HFF-Myc (cell line): ENCODE measurements at regions not wholly inside any gene's neighbourhood (a gene's known extent, or its start where the extent isn't known, plus 50 kb on each side); places are given as distances from the start of the nearest gene placed in this dataset.
A peak's percentile ranks its signal among the peaks of the same experiment; 100 is the strongest.

Experiments used
- DNase-seq: peaks from one replicate; pipeline ENCODE4 v3.0.0-alpha.2; 2011; ENCODE audit warnings: low read depth; ENCODE audit errors: extremely low read depth
- H3K4me3 ChIP-seq: replicated peaks from 2 replicates; pipeline ENCODE4 v1.5.1; 2011; ENCODE audit warnings: low read depth, mild to moderate bottlenecking, control low read depth, low read length
- TF ChIP-seq, protein P1 (sequence below): IDR thresholded peaks from 2 replicates; pipeline ENCODE4 v1.5.1; 2012; ENCODE audit warnings: mild to moderate bottlenecking, low read depth, low read length, control low read depth; ENCODE audit errors: missing control alignments

DNA sequence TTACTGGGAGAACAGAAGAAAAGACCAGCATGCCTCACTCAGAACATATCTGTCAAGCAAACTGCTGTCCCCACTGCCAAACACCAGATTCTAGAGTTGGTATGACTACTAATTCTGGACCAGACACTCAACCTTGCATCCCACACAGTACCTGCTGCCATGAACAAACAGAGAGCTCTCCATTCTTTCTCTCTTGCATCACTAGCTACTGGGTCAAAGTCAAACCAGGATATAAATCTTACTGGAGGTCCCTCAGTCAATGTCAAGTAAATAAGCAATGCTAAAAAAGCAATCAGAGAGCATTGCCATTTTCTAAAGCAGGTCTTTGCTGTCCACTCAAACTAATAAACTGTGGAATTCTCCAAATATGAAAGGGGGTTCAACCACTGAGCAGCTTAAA, 452.4 kb upstream of the SEL1L start:
- TF ChIP-seq, protein P1, sequence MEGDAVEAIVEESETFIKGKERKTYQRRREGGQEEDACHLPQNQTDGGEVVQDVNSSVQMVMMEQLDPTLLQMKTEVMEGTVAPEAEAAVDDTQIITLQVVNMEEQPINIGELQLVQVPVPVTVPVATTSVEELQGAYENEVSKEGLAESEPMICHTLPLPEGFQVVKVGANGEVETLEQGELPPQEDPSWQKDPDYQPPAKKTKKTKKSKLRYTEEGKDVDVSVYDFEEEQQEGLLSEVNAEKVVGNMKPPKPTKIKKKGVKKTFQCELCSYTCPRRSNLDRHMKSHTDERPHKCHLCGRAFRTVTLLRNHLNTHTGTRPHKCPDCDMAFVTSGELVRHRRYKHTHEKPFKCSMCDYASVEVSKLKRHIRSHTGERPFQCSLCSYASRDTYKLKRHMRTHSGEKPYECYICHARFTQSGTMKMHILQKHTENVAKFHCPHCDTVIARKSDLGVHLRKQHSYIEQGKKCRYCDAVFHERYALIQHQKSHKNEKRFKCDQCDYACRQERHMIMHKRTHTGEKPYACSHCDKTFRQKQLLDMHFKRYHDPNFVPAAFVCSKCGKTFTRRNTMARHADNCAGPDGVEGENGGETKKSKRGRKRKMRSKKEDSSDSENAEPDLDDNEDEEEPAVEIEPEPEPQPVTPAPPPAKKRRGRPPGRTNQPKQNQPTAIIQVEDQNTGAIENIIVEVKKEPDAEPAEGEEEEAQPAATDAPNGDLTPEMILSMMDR, result no peak
- DNase-seq, result no peak

DNA sequence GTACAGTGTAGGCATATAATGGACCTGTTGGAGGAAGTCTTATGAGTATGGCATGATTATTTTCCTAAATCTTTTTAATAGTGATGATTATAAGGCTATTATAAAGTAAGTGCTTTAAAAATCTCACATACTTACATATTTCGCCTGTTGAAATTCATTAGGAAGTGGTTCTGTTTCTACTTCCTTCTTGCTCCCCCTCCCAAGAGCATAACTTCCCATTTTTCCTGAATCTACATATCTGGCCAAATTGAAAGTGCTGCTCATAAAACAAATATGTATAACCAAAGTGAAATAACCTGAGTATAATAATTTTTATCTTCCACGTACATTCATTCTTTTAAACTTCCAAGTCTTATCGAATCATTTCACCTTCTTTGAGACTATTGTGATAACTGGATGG, 455.6 kb upstream of the SEL1L start:
- TF ChIP-seq, protein P1, result no peak
- no peak overlapping the region for H3K4me3 ChIP-seq
- no peak for DNase-seq

More for the DNA sequence above, 452.4 kb upstream of the SEL1L start:
- H3K4me3 ChIP-seq, result no peak overlapping the region

DNA sequence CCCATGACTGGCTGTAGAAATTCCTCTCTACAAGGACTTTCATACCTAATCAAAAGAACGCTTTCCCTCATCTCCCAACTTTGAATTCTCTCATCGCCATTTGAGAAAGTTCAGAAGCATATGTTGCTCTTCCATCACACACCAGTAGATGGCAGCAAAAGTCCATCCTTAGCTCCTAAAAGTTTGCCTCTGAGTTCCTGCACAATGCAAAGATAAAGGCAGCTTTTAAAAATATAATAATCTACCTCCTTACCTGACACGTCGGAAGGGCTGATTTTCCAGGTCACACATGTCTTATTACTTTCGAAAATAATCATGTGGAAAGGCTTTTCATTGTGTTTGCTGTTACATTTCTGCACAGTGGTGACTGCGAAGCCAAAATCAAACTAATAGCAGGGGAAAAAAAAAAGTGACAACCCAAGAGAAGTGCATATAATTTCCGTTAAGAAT, 456.7 kb upstream of the SEL1L start:
- no peak overlapping the region for H3K4me3 ChIP-seq
- peak; percentile 12 for DNase-seq
- TF ChIP-seq, protein P1, result peak; percentile 71

DNA sequence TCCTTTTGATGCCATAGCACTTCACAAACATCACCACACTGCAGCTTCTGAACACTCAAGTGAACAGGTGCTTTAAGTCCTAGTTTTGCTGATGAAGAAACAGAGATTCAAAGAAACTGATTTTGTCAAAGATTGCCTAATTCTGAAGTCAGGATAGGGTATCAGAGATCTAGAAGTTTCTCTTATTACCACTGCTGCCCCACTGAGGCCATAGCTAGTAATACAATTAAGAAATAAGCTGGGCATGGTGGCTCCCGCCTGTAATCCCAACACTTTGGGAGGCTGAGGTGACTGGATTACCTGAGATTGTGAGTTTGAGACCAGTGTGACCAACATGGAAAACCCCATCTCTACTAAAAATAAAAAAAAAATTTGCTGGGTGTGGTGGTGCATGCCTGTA, 458.3 kb upstream of the SEL1L start:
- no peak for DNase-seq
- H3K4me3 ChIP-seq, result no peak overlapping the region

DNA sequence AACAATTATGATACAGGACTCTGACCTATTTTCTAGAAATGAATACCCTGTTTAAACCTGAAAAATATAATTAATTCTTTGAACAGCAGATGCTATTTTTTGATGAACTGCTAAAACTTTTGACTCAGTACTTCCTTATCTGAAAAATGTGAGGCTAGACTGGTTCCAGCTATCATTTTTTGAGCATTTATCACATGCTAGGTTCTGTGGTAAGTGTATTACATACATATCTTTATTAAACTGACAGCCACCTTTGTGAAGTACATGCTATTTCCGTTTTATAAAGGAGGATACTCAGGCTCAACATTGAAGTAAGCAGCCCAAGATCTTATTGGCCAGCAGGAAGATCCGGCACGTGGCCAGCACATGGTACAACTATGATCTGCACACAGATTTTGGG, 459.8 kb upstream of the SEL1L start:
- no peak overlapping the region for H3K4me3 ChIP-seq
- TF ChIP-seq, protein P1, result no peak
- no peak for DNase-seq

More for the DNA sequence above, 458.3 kb upstream of the SEL1L start:
- TF ChIP-seq, protein P1, result no peak

DNA sequence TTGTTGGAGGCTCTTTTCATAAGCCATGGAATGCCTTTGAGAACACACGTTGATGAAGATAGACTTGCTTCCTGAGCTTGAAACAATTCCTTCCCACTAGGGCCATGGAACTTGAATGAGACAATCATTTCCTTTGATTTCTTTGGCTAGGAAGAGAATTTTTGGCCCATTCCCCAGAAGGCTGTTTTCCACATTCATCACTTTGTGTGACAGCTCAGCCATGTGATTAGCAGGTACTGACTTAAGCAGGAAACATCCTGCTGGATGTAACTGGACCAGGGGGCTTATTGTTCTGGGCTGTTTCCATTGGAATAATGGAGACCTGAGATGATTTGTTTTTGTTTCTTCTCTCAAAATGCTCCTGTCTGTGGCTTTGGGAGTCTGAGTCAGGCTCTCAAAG, 469.8 kb upstream of the SEL1L start:
- no peak overlapping the region for H3K4me3 ChIP-seq
- no peak for DNase-seq
- TF ChIP-seq, protein P1, result no peak

DNA sequence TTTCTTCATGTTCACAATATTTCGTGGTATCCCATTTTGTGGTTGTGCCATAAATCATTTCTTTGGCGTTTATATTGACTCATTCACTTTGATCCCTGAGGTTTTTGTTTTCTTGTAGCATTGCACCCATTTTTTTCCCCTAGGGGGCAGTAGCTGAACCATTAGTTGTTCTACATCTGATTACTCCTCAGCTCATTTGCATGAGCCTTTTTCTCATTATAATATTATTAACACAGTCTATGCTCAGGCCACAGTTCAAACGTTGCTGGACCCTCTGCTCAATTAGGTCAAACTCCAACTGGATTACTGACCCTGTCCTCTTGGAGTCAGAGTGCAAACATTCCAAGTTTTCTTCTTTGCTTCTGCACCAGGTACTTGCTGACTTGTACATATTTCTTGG, 475.4 kb upstream of the SEL1L start:
- TF ChIP-seq, protein P1, result no peak
- H3K4me3 ChIP-seq, result no peak overlapping the region
- DNase-seq, result no peak
